Thyroid gland (tissue), 4 donors: ENCODE measurements at regions not wholly inside any gene's neighbourhood (a gene's known extent, or its start where the extent isn't known, plus 50 kb on each side); places are given as distances from the start of the nearest gene placed in this dataset.

Experiments
- POLR2A ChIP-seq, 2 donors: fragments of 450-650 bp; IDR thresholded peaks; one replicate each; pipeline ENCODE4 v1.6.1; 2017; ENCODE audit warnings: antibody characterized with exemption in 2 of 2, mild to moderate bottlenecking in 2 of 2, moderate library complexity in 1 of 2
- TF ChIP-seq, protein P1 (sequence below), 6 experiments: fragments of 200-600 bp in 3 of 6; fragments of 450-650 bp in 3 of 6; sonication (generic) in 3 of 6; IDR thresholded peaks; one replicate each; pipeline ENCODE4 v1.5.1; 2016 to 2019; ENCODE audit warnings: antibody characterized with exemption in 6 of 6, mild to moderate bottlenecking in 2 of 6, inconsistent platforms in 1 of 6, moderate library complexity in 1 of 6

GRCh38 chr2:67243919-67244318 lies 153.2 kb upstream of the ETAA1 start:
- TF ChIP-seq, protein P1, sequence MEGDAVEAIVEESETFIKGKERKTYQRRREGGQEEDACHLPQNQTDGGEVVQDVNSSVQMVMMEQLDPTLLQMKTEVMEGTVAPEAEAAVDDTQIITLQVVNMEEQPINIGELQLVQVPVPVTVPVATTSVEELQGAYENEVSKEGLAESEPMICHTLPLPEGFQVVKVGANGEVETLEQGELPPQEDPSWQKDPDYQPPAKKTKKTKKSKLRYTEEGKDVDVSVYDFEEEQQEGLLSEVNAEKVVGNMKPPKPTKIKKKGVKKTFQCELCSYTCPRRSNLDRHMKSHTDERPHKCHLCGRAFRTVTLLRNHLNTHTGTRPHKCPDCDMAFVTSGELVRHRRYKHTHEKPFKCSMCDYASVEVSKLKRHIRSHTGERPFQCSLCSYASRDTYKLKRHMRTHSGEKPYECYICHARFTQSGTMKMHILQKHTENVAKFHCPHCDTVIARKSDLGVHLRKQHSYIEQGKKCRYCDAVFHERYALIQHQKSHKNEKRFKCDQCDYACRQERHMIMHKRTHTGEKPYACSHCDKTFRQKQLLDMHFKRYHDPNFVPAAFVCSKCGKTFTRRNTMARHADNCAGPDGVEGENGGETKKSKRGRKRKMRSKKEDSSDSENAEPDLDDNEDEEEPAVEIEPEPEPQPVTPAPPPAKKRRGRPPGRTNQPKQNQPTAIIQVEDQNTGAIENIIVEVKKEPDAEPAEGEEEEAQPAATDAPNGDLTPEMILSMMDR (IDR thresholded peaks at IDR 0.05), result no peak
- TF ChIP-seq POLR2A (IDR thresholded peaks at IDR 0.05), result no peak
